ENCODE measurements at regions not wholly inside any gene's neighbourhood (a gene's known extent, or its start where the extent isn't known, plus 50 kb on each side); places are given as distances from the start of the nearest gene placed in this dataset.
"Not testable (repeated sequence)": the region's sequence is repeated elsewhere in the genome, so short reads cannot be mapped to it uniquely, and the experiment has no call there.

DNA sequence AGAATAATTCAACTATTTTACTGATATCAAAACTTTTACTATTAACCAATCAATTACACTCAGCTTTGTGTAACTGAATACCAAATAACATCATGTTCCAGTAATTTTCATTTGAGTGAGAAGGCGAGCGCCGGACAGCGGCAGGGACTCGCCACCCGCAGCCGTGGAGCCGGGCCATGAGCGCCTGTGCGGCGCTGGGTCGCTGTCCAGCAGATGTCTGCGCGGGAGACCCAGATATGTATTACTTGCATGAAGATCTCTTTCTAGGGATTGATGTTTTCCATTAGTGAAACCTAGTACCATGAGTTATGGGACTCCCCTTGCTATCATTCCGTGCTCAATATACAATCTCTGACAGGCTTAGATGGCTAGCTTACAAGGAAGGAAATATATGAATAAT, 245.1 kb upstream of the PRSS16 start:
- FAIRE-seq, result no peak

DNA sequence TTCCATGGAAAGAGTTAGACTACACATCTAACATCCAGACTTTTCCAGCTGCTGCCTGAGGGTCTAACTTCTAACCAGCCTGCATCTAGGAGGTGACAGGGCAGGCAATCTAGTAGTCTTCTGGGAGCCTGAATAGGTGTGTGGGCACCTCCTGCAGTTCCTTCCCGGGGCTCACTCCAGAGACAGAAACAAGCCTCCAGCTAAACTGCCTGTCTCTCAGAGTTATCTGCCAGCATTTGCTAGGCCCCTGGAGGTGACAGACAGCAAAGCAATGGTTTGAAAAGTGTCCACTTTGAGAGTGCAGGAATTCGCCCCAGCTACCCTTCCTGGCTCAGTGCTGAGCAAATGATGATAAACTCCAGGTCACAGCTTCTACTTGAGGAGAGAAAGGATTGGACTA, 240.5 kb upstream of the PRSS16 start:
- Histone ChIP-seq H3K36me3 (ENCODE audit: control insufficient read depth in 2 of 2, extremely low read depth in 1 of 2, insufficient read depth in 2 of 2, low read length in 2 of 2) (no peaks in the 10 kb centered on the region), H3K27ac (ENCODE audit: control insufficient read depth, insufficient read depth, low read length) (no peak overlapping the region), H3K9ac (ENCODE audit: control insufficient read depth, extremely low read depth, insufficient read depth, low read length) (no peak overlapping the region), H4K20me1 (ENCODE audit: control insufficient read depth, extremely low read depth, insufficient read depth, low read length) (no peaks in the 10 kb centered on the region), H3K4me3 (ENCODE audit: control insufficient read depth in 2 of 3, extremely low read depth in 1 of 3, insufficient read depth in 2 of 3, low read depth in 1 of 3, low read length in 3 of 3) (no peak overlapping the region), H3K4me1 (ENCODE audit: control insufficient read depth, extremely low read depth, insufficient read depth, low read length) (no peaks in the 10 kb centered on the region), H3K27me3 (ENCODE audit: control insufficient read depth, extremely low read depth, insufficient read depth, low read length) (no peaks in the 10 kb centered on the region), H3K79me2 (ENCODE audit: control insufficient read depth, insufficient read depth, low read length) (no peaks in the 10 kb centered on the region), H3K9me3 (ENCODE audit: control insufficient read depth, low read depth, low read length) (no peaks in the 10 kb centered on the region), H3K4me2 (ENCODE audit: control insufficient read depth, extremely low read depth, insufficient read depth, low read depth, low read length) (no peak overlapping the region), H3K9me1 (ENCODE audit: control insufficient read depth, extremely low read depth, insufficient read depth, low read length) (no peaks in the 10 kb centered on the region), H2AFZ (ENCODE audit: control insufficient read depth, low read length) (no peak overlapping the region)
- no peak for DNase-seq (ENCODE audit: low read depth, low spot score)
- TF ChIP-seq, protein P1, sequence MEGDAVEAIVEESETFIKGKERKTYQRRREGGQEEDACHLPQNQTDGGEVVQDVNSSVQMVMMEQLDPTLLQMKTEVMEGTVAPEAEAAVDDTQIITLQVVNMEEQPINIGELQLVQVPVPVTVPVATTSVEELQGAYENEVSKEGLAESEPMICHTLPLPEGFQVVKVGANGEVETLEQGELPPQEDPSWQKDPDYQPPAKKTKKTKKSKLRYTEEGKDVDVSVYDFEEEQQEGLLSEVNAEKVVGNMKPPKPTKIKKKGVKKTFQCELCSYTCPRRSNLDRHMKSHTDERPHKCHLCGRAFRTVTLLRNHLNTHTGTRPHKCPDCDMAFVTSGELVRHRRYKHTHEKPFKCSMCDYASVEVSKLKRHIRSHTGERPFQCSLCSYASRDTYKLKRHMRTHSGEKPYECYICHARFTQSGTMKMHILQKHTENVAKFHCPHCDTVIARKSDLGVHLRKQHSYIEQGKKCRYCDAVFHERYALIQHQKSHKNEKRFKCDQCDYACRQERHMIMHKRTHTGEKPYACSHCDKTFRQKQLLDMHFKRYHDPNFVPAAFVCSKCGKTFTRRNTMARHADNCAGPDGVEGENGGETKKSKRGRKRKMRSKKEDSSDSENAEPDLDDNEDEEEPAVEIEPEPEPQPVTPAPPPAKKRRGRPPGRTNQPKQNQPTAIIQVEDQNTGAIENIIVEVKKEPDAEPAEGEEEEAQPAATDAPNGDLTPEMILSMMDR (optimal IDR thresholded peaks at IDR 0.05 in 1 of 3, IDR thresholded peaks at IDR 0.05 in 1 of 3, conservative IDR thresholded peaks at IDR 0.05 in 1 of 3; ENCODE audit: extremely low read depth in 1 of 3, insufficient read depth in 2 of 3, low read length in 3 of 3), result no peak
- TF ChIP-seq EZH2 (IDR thresholded peaks at IDR 0.05; ENCODE audit: low read length), result no peak
- FAIRE-seq, result no peak
- dilution Hi-C loops (cut with MboI; ENCODE audit: extremely low pct_ligation_motif_present, low sequenced_read_pairs), result no loop called here

More for the DNA sequence above, 245.1 kb upstream of the PRSS16 start:
- no peak for TF ChIP-seq EZH2 (IDR thresholded peaks at IDR 0.05; ENCODE audit: low read length)
- TF ChIP-seq, protein P1 (optimal IDR thresholded peaks at IDR 0.05 in 1 of 3, IDR thresholded peaks at IDR 0.05 in 1 of 3, conservative IDR thresholded peaks at IDR 0.05 in 1 of 3; ENCODE audit: extremely low read depth in 1 of 3, insufficient read depth in 2 of 3, low read length in 3 of 3), result no peak
- H3K4me1 ChIP-seq (ENCODE audit: control insufficient read depth, extremely low read depth, insufficient read depth, low read length), result no peaks in the 10 kb centered on the region
- no peak overlapping the region for H3K9ac ChIP-seq (ENCODE audit: control insufficient read depth, extremely low read depth, insufficient read depth, low read length)
- H3K9me3 ChIP-seq (ENCODE audit: control insufficient read depth, low read depth, low read length), result no peaks in the 10 kb centered on the region
- no peak overlapping the region for H2AFZ ChIP-seq (ENCODE audit: control insufficient read depth, low read length)
- no peak for DNase-seq (ENCODE audit: low read depth, low spot score)
- no peaks in the 10 kb centered on the region for H3K27me3 ChIP-seq (ENCODE audit: control insufficient read depth, extremely low read depth, insufficient read depth, low read length)
- dilution Hi-C loops (cut with MboI; ENCODE audit: extremely low pct_ligation_motif_present, low sequenced_read_pairs), result no loop called here
- H3K79me2 ChIP-seq (ENCODE audit: control insufficient read depth, insufficient read depth, low read length), result no peaks in the 10 kb centered on the region
- H3K27ac ChIP-seq (ENCODE audit: control insufficient read depth, insufficient read depth, low read length), result no peak overlapping the region
- H3K9me1 ChIP-seq (ENCODE audit: control insufficient read depth, extremely low read depth, insufficient read depth, low read length), result no peaks in the 10 kb centered on the region
- H3K4me2 ChIP-seq (ENCODE audit: control insufficient read depth, extremely low read depth, insufficient read depth, low read depth, low read length), result no peak overlapping the region
- no peaks in the 10 kb centered on the region for H3K36me3 ChIP-seq (ENCODE audit: control insufficient read depth in 2 of 2, extremely low read depth in 1 of 2, insufficient read depth in 2 of 2, low read length in 2 of 2)
- no peaks in the 10 kb centered on the region for H4K20me1 ChIP-seq (ENCODE audit: control insufficient read depth, extremely low read depth, insufficient read depth, low read length)
- H3K4me3 ChIP-seq (ENCODE audit: control insufficient read depth in 2 of 3, extremely low read depth in 1 of 3, insufficient read depth in 2 of 3, low read depth in 1 of 3, low read length in 3 of 3), result no peak overlapping the region

DNA sequence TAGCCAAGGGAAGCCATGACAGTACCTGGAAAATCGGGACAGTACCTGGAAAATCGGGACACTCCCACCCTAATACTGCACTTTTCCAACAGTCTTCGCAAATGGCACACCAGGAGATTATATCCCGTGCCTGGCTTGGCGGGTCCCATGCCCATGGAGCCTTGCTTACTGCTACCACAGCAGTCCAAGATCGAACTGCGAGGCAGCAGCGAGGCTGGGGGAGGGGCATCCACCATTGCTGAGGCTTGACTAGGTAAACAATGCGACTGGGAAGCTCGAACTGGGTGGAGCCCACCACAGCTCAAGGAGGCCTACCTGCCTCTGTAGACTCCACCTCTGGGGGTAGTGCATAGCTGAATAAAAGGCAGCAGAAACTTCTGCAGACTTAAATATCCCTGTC, 238.9 kb upstream of the PRSS16 start:
- H3K4me2 ChIP-seq (ENCODE audit: control insufficient read depth, extremely low read depth, insufficient read depth, low read depth, low read length); H2AFZ ChIP-seq (ENCODE audit: control insufficient read depth, low read length); H3K4me3 ChIP-seq (ENCODE audit: control insufficient read depth in 2 of 3, extremely low read depth in 1 of 3, insufficient read depth in 2 of 3, low read depth in 1 of 3, low read length in 3 of 3); H3K36me3 ChIP-seq (ENCODE audit: control insufficient read depth in 2 of 2, extremely low read depth in 1 of 2, insufficient read depth in 2 of 2, low read length in 2 of 2); H3K79me2 ChIP-seq (ENCODE audit: control insufficient read depth, insufficient read depth, low read length); dilution Hi-C loops (cut with MboI; ENCODE audit: extremely low pct_ligation_motif_present, low sequenced_read_pairs); H3K4me1 ChIP-seq (ENCODE audit: control insufficient read depth, extremely low read depth, insufficient read depth, low read length); H4K20me1 ChIP-seq (ENCODE audit: control insufficient read depth, extremely low read depth, insufficient read depth, low read length); FAIRE-seq; DNase-seq (ENCODE audit: low read depth, low spot score); H3K9me1 ChIP-seq (ENCODE audit: control insufficient read depth, extremely low read depth, insufficient read depth, low read length); H3K9ac ChIP-seq (ENCODE audit: control insufficient read depth, extremely low read depth, insufficient read depth, low read length); H3K9me3 ChIP-seq (ENCODE audit: control insufficient read depth, low read depth, low read length); H3K27me3 ChIP-seq (ENCODE audit: control insufficient read depth, extremely low read depth, insufficient read depth, low read length); H3K27ac ChIP-seq (ENCODE audit: control insufficient read depth, insufficient read depth, low read length): not testable (repeated sequence)

DNA sequence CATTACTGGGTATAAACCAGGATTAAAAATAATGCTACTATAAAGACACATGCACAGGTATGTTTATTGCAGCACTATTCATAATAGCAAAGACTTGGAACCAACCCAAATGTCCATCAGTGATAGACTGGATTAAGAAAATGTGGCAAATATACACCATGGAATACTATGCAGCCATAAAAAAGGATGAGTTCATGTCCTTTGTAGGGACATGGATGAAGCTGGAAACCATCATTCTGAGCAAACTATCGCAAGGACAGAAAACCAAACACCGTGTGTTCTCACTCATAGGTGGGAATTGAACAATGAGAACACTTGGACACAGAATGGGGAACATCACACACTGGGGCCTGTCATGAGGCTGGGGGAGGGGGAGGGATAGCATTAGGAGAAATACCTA, 233.4 kb upstream of the PRSS16 start:
- H3K27ac ChIP-seq (ENCODE audit: control insufficient read depth, insufficient read depth, low read length); H3K4me1 ChIP-seq (ENCODE audit: control insufficient read depth, extremely low read depth, insufficient read depth, low read length); H3K9me1 ChIP-seq (ENCODE audit: control insufficient read depth, extremely low read depth, insufficient read depth, low read length); H3K4me2 ChIP-seq (ENCODE audit: control insufficient read depth, extremely low read depth, insufficient read depth, low read depth, low read length); H3K27me3 ChIP-seq (ENCODE audit: control insufficient read depth, extremely low read depth, insufficient read depth, low read length); H2AFZ ChIP-seq (ENCODE audit: control insufficient read depth, low read length); DNase-seq (ENCODE audit: low read depth, low spot score); H3K4me3 ChIP-seq (ENCODE audit: control insufficient read depth in 2 of 3, extremely low read depth in 1 of 3, insufficient read depth in 2 of 3, low read depth in 1 of 3, low read length in 3 of 3); H4K20me1 ChIP-seq (ENCODE audit: control insufficient read depth, extremely low read depth, insufficient read depth, low read length); dilution Hi-C loops (cut with MboI; ENCODE audit: extremely low pct_ligation_motif_present, low sequenced_read_pairs); H3K9me3 ChIP-seq (ENCODE audit: control insufficient read depth, low read depth, low read length); H3K79me2 ChIP-seq (ENCODE audit: control insufficient read depth, insufficient read depth, low read length); FAIRE-seq; H3K36me3 ChIP-seq (ENCODE audit: control insufficient read depth in 2 of 2, extremely low read depth in 1 of 2, insufficient read depth in 2 of 2, low read length in 2 of 2); H3K9ac ChIP-seq (ENCODE audit: control insufficient read depth, extremely low read depth, insufficient read depth, low read length): not testable (repeated sequence)
